HEK293T (cell line): ENCODE measurements at regions not wholly inside any gene's neighbourhood (a gene's known extent, or its start where the extent isn't known, plus 50 kb on each side); places are given as distances from the start of the nearest gene placed in this dataset.

Experiments
- BHLHE40 ChIP-seq: fragments of 450-650 bp; IDR thresholded peaks from 2 replicates; pipeline ENCODE4 v1.6.1; 2016; ENCODE audit warnings: mild to moderate bottlenecking, moderate library complexity, borderline replicate concordance
- CTBP1 ChIP-seq: fragments of 450-650 bp; IDR thresholded peaks from 2 replicates; pipeline ENCODE4 v1.6.1; 2016; ENCODE audit warnings: borderline replicate concordance

DNA sequence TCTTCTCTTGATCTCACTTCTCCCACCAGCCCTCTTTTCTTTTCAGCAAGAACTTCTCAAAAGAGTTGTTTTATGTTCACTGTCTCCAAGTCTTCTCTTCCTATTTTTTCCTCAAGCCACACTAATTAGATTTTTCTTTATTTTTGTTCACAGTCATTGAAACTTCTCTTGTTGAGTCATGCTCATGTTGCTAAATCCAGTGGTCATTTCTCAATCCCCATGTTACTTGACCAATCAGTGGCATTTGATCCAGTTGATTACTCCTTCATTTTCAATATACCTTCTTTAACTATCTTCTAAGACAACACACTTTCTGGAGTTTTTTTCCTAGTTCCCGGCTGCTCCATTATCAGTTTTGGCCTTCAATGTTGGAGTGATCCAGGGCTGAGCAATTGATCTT, 103.1 kb upstream of the LSM6 start:
- TF ChIP-seq BHLHE40 (no peak), CTBP1 (no peak)
